Urothelium cell line (cell line): ENCODE measurements at regions not wholly inside any gene's neighbourhood (a gene's known extent, or its start where the extent isn't known, plus 50 kb on each side); places are given as distances from the start of the nearest gene placed in this dataset.
"Not testable (repeated sequence)": the region's sequence is repeated elsewhere in the genome, so short reads cannot be mapped to it uniquely, and the experiment has no call there.

Experiments
- DNase-seq: peaks from one replicate; pipeline ENCODE4 v3.0.0; 2011; ENCODE audit warnings: low spot score, mixed read lengths
- FAIRE-seq: peaks from 2 replicates; lab custom pipeline; 2011; peaks lifted over from hg19 to GRCh38; lab: Jason Lieb, UNC

DNA sequence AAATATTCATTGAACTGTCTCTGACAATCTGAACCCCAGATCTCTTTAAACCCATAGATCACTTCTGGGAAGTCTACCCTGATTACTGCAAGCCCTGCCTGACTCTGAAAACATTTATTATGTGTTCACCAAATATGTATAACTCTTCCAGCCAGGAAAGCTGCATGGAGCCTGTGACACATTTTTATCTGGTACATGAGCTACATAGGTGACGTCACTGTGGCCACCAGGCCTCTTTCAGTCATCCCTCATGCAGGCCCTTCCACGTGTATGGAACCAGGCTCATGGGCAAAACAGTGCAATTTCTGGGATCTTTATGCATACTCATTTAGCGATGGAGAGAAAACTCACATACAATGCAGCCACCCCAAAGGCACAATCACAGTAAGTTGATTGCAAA is 133.9 kb upstream of the NUPR2 start:
- DNase-seq (no peak), FAIRE-seq (no peak)

DNA sequence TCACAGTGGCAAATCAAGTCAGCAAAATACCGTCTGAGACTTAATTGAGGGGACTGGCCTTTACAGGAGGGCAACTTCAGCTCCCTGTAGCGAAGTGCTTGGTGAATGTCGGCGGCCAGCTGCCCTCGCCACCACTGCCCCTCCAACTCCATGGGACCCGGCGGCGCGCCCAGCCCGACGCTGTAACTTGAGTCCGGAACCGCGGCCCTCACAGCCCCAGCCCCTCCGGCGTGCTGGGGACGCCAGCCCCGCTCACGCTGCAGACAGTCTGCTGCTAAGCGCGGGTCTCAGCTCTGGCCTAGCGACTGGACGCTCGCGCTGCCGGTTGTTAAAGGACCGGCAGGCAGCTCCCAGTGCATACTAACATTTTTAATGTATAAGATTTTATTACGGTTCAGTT is 113.4 kb upstream of the NUPR2 start:
- DNase-seq (no peak), FAIRE-seq (no peak)

DNA sequence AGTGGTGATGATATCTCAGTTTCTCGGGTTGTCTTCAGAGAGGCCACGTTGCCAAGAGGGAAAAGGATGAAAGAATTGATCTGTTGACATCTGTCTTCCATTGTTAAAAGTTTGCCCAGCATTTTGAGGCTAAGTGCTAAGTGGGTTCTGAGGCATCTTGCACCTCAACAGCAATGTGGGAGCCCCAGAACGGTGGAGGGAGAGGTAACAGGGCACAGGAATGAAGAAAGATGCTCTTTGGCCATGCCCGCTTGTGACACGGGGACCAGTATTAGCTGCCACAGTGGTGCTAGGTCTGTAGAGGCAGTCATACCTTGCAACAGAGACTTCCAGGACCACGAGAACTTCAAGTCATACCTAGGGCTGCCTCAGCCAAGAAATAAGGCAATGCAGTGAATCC is 106.6 kb upstream of the NUPR2 start:
- DNase-seq (no peak), FAIRE-seq (no peak)

DNA sequence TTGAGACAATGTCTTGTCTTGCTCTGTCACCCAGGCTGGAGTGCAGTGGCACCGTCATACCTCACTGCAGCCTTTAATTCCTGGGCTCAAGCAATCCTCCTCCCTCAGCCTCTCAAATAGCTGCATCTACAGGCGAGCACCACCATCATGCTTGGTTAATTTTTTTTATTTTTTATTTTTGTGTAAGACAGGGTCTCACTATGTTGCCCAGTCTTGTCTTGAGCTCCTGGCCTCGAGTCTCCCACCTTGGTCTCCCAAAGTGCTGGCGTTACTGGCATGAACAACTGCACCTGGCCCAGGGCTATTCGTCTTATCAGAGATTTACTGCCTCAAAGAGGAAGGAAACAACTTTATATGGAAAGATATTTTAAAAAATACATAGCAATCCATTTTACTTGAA is 102.8 kb upstream of the NUPR2 start:
- no peak for DNase-seq
- no peak for FAIRE-seq

DNA sequence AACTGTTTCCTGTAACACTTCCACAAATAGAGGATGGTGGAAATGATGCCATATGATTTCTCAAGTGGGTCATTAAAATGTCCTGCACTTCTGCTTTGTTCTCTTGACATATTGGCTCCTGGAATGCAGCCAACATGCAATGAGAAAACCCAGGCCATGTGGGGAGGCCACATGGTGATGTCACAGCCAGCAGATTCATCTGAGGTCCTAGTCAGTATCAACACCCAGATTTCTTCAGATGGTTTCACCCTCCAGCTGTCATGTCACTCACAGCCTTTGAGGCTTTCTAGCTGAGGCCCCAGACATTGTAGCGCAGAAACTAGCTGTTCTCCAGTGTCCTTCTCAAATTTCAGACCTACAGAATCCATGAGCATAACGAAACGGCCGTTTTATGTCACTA is 102.3 kb upstream of the NUPR2 start:
- no peak for DNase-seq
- no peak for FAIRE-seq

DNA sequence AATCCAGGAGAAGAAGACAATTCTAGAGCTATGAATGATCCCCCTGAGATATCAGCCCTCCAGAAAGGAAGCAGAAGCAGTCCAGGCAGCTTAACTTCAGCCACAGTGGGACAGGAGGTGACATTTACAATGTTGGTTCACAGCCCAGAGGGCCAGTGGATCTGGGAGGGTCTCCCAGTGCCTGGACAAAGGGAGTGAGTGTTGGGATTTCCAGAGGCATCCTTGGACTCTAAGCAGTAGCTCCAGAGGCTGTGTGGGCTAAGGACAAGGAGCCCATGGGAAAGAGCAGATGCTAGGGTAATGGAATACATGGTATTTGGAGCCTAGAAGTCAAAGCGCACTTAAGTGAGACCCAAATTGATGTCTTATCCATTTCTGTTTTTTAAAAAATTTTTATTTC is 97.4 kb upstream of the NUPR2 start:
- FAIRE-seq, result no peak
- no peak for DNase-seq

DNA sequence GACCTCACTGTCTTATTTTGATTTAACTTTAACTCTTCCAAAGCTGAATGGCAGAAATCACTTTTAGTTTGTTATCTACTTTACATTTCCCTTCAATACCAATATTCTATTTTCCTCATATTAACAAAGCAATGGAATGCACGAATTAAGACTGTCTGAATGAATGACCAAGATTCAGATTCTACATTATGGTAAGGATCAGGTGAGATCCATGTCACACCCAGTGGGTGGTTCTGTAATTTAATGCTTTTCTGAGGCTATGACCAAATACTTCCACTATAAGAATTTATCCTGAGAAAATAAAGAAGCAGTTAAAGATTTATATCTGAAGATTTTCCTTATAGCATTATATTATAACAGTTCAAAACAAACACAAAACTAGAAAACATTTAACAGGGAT is 90.2 kb upstream of the NUPR2 start:
- no peak for DNase-seq
- no peak for FAIRE-seq

DNA sequence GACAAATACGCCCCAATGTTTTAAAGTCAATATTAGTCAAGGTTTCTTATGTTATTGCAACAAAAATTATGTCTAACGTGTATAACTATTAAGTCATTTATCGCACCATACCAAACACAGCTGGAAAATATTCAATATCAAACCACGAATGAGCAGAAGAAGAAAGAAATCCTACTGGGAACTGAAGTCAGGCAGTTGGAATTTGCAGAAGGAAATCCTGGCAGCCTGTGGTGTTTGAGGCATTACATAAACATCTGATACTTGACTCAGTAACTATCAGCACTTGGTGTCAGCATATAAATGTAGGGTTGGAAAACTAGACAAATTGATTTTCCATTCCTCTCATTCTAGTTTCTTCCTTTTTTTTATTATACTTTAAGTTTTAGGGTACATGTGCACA is 83.4 kb upstream of the NUPR2 start:
- FAIRE-seq (no peak), DNase-seq (no peak)

DNA sequence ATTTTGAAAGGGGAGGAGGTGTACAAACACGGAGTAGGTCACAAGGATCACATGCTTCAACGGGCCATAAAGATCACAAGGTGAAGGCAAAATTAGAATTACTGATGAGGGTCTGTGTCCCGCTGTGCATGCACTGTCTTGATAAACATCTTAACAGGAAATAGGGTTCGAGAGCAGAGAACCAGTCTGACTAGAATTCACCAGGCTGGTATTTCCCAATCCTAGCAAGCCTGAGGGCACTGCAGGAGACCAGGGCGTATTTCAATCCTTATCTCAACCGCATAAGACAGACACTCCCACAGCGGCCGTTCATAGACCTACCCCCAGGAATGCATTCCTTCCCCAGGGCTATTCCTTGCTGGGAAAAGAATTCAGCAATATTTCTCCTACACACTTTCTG is 80.0 kb upstream of the NUPR2 start:
- not testable (repeated sequence) for DNase-seq, FAIRE-seq

DNA sequence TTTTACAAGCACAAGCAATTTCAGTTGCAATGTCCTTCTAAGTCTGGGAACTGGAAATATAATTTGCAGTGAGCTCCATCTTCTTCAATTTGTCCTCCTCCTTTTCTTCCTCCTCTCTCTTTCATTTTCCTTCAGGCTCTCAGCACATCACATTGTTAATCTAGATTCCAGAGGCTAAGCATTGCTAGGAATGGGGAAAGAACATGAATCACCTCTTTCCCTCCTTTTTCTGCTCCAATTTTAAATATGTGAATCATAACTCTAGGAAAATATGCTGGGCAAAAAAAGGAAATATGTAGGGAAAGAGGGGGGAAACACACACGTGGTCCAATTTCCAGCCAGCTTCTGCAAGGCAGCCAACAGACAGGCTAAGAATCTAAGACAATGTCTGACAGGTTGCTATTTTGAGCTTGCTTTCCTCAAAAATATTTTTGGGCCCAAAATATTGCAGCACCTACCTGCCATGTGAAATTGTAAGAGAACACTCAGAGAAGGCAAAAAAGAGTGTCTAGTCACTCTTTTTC is 72.7 kb upstream of the NUPR2 start:
- DNase-seq (no peak), FAIRE-seq (no peak)

DNA sequence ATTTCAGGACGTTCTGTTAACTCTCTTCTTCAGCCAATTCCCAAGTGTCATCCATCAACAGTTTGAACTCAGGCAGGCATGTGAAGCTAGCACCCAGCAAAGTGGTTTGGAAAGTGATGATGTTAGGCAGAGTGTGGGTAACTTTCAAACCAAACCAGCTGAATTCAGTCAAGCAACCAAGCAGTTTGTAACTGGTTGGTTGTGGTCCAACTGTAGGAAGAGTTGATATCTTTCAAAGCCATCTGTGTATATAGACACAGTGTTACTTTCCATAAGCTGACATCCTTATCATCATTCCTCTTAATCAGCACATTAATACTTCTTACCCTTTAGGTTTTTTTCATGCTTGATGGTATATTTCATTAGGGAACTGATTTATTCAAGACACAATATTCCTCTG is 72.2 kb upstream of the NUPR2 start:
- FAIRE-seq (peak; percentile 94), DNase-seq (no peak)

DNA sequence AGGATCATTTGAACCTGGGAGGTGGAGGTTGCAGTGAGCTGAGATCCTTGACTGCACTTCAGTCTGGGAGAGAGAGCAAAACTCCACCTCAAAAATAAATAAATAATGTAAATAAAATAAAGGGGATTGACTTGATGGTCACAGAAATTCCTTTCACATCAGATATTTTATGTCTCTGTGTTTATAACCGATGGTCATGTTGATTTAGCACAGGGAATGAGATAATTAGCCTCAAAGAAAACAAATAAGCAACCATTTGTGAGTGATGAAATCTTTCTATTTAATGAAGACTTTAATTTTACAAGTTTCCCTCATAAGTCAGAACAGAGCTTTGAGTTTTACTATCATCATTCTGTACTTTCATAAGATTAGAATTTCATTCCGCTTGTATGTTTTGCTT is 64.8 kb upstream of the NUPR2 start:
- no peak for FAIRE-seq
- no peak for DNase-seq

DNA sequence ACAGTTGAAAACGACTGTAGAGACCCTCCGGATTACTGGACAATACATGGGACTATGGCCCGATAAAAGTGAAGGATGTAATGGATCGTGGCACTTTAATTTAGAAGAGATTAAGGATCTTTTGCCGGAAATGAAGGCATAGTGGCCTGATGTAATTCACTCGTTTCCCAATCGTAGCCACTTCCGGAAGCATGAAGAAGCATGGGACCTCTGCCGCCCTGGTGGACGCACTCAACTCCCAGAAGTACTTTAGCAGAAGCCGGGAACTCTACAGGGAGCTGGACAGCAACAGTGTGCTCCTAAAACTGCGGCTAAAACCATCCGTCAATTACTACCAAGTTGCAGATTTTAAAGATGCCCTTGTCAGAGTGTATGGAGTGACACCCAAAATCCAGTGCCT is 59.6 kb upstream of the NUPR2 start:
- FAIRE-seq, result peak; percentile 9
- peak; percentile 53 for DNase-seq

DNA sequence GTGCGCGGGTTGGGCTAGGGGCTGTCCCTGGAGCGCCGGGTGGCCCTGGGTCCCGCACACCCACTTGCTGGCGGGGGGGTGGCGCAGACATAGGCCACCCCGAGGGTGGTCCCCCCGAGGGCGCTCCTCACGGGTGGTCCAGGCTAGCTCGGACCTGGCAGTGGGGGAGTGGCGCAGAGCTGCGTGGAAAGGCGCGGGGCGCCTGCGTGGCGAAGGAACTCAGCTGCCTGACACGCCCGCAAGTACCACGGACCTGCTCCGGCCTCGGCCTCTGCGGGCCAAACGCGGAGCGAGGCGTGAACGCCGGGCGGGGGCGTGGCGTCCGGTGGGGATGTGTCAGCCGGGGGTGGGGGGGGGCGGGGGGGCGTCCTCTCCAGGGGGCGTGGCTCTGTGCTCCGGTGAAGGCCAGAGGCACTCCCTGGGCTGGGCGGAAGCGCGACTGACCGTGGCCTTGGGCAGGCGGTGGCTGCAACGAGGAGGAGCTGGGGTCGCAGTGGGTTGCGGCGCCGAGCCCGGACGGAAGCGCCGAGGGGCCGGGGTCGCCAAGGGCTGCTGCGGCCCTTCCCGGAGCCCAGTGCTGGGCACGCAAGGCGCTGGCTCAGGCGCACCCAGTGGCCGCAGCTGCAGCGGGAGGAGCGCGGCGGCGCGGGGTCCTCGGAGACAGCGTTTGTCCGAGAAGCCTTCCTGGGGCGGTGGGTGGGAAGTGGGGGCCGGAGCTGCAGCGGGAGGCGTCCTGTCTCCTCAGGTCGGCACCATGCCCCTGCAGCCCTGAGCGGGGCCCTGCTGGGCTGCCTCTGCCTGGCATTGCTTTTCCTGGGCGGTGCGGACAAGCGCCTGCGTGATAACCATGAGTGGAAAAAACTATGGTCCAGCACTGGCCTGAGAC is 58.9 kb upstream of the NUPR2 start:
- peak; percentile 84 for DNase-seq
- peak; percentile 83 for FAIRE-seq

DNA sequence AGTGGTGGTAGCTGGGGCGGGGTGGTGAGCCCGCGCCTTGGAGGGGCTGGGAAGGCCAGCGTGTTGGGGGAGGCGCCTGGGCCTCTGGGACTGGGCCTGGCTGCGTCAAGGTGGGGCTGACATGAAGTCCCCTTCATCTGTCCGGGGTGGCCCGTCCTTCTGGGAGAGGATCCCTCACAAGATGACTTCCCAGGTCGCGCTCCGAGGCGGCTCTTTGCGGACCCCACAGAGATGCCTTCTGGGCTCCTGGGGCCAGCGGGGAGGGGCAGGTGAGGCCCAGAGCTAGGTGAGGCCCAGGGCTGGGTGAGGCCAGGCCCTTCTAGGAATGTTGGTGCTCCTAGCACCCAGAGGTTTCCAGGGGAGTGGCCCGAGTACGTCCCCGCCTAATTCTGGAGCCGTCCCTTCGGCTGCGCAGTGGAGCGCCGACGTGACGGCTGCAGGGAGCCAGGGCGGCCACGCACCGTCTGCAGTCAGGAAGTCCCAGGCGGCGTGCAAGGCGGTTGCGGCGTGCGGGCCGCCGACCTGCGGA is 58.2 kb upstream of the NUPR2 start:
- FAIRE-seq (no peak), DNase-seq (no peak)
